ENCODE measurements at regions not wholly inside any gene's neighbourhood (a gene's known extent, or its start where the extent isn't known, plus 50 kb on each side); places are given as distances from the start of the nearest gene placed in this dataset.

DNA sequence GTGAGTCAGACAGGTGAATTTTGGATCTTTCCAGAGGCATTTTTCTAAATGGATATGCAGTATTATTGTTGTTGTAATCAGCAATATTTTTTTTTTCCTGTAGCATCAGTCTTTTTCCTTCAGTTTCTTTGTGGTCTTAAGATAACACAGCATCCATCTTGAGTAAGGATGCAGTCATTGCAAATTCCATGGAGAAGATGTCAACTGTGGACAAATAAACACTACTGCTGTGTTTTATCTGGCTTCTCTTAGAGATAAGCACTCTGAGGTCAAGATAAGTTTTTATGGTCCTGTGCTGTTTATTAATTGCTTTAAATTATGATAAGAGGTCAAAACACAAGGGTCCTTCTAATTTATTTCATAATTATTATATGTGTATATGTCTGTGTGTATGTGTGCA lies 1255.7 kb downstream of the ADGRL3 start (continued):
- TF ChIP-seq, protein P1, sequence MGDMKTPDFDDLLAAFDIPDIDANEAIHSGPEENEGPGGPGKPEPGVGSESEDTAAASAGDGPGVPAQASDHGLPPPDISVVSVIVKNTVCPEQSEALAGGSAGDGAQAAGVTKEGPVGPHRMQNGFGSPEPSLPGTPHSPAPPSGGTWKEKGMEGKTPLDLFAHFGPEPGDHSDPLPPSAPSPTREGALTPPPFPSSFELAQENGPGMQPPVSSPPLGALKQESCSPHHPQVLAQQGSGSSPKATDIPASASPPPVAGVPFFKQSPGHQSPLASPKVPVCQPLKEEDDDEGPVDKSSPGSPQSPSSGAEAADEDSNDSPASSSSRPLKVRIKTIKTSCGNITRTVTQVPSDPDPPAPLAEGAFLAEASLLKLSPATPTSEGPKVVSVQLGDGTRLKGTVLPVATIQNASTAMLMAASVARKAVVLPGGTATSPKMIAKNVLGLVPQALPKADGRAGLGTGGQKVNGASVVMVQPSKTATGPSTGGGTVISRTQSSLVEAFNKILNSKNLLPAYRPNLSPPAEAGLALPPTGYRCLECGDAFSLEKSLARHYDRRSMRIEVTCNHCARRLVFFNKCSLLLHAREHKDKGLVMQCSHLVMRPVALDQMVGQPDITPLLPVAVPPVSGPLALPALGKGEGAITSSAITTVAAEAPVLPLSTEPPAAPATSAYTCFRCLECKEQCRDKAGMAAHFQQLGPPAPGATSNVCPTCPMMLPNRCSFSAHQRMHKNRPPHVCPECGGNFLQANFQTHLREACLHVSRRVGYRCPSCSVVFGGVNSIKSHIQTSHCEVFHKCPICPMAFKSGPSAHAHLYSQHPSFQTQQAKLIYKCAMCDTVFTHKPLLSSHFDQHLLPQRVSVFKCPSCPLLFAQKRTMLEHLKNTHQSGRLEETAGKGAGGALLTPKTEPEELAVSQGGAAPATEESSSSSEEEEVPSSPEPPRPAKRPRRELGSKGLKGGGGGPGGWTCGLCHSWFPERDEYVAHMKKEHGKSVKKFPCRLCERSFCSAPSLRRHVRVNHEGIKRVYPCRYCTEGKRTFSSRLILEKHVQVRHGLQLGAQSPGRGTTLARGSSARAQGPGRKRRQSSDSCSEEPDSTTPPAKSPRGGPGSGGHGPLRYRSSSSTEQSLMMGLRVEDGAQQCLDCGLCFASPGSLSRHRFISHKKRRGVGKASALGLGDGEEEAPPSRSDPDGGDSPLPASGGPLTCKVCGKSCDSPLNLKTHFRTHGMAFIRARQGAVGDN (CRISPR knock-in tag; IDR thresholded peaks at IDR 0.05) = no peak
- TF ChIP-seq FOXM1 (CRISPR knock-in tag; IDR thresholded peaks at IDR 0.05) = no peak
- TF ChIP-seq STAG1 (CRISPR knock-in tag; IDR thresholded peaks at IDR 0.05) = no peak
- TF ChIP-seq SRSF1 (optimal IDR thresholded peaks at IDR 0.05; ENCODE audit: low read depth, low read length) = no peak
- no peak for TF ChIP-seq SP4 (CRISPR knock-in tag; IDR thresholded peaks at IDR 0.05)
- TF ChIP-seq, protein P2, sequence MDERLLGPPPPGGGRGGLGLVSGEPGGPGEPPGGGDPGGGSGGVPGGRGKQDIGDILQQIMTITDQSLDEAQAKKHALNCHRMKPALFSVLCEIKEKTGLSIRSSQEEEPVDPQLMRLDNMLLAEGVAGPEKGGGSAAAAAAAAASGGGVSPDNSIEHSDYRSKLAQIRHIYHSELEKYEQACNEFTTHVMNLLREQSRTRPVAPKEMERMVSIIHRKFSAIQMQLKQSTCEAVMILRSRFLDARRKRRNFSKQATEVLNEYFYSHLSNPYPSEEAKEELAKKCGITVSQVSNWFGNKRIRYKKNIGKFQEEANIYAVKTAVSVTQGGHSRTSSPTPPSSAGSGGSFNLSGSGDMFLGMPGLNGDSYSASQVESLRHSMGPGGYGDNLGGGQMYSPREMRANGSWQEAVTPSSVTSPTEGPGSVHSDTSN (CRISPR knock-in tag; IDR thresholded peaks at IDR 0.05) = no peak
- TF ChIP-seq, protein P3, sequence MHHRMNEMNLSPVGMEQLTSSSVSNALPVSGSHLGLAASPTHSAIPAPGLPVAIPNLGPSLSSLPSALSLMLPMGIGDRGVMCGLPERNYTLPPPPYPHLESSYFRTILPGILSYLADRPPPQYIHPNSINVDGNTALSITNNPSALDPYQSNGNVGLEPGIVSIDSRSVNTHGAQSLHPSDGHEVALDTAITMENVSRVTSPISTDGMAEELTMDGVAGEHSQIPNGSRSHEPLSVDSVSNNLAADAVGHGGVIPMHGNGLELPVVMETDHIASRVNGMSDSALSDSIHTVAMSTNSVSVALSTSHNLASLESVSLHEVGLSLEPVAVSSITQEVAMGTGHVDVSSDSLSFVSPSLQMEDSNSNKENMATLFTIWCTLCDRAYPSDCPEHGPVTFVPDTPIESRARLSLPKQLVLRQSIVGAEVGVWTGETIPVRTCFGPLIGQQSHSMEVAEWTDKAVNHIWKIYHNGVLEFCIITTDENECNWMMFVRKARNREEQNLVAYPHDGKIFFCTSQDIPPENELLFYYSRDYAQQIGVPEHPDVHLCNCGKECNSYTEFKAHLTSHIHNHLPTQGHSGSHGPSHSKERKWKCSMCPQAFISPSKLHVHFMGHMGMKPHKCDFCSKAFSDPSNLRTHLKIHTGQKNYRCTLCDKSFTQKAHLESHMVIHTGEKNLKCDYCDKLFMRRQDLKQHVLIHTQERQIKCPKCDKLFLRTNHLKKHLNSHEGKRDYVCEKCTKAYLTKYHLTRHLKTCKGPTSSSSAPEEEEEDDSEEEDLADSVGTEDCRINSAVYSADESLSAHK (CRISPR knock-in tag; IDR thresholded peaks at IDR 0.05; ENCODE audit: borderline replicate concordance) = no peak
- TF ChIP-seq ZNF883 (CRISPR knock-in tag; IDR thresholded peaks at IDR 0.05; ENCODE audit: not compliant biosample characterization) = no peak
- TF ChIP-seq ZNF446 (CRISPR knock-in tag; IDR thresholded peaks at IDR 0.05) = no peak

Data from HepG2 (cell line).